ENCODE measurements at regions not wholly inside any gene's neighbourhood (a gene's known extent, or its start where the extent isn't known, plus 50 kb on each side); places are given as distances from the start of the nearest gene placed in this dataset.
"Not testable (repeated sequence)": the region's sequence is repeated elsewhere in the genome, so short reads cannot be mapped to it uniquely, and the experiment has no call there.

GRCh38 chr5:33205727-33206410 is 234.9 kb upstream of the TARS1 start:
- H3K9me3 ChIP-seq = no peaks in the 10 kb centered on the region
- no peaks in the 10 kb centered on the region for H3K4me1 ChIP-seq
- no peaks in the 10 kb centered on the region for H3K27me3 ChIP-seq
- TF ChIP-seq CTCF (IDR thresholded peaks at IDR 0.05) = no peak
- no peak overlapping the region for H3K4me3 ChIP-seq
- intact Hi-C loops (cut with DNase I) = no loop called here
- DNase-seq (peak in 1 of 4 donors; percentile 12), ATAC-seq (no peak)
- H3K27ac ChIP-seq = no peak overlapping the region
- no peaks in the 10 kb centered on the region for H3K36me3 ChIP-seq

- no peak overlapping the region for H3K4me3 ChIP-seq
- no peak for TF ChIP-seq CTCF (IDR thresholded peaks at IDR 0.05)
- DNase-seq = peak in 1 of 4 donors; percentile 21
- no peaks in the 10 kb centered on the region for H3K9me3 ChIP-seq
- intact Hi-C loops (cut with DNase I) = no loop called here
- H3K27me3 ChIP-seq = no peaks in the 10 kb centered on the region
- no peak for ATAC-seq
- H3K36me3 ChIP-seq = no peaks in the 10 kb centered on the region
- no peaks in the 10 kb centered on the region for H3K4me1 ChIP-seq
- H3K27ac ChIP-seq = no peak overlapping the region
Observed at GRCh38 chr5:33206962-33207506, 233.7 kb upstream of the TARS1 start.

GRCh38 chr5:33209252-33209651 is 231.5 kb upstream of the TARS1 start:
- Histone ChIP-seq H3K4me3 (no peak overlapping the region), H3K27me3 (no peaks in the 10 kb centered on the region), H3K9me3 (no peaks in the 10 kb centered on the region), H3K27ac (no peak overlapping the region), H3K4me1 (no peaks in the 10 kb centered on the region), H3K36me3 (no peaks in the 10 kb centered on the region)
- TF ChIP-seq CTCF (IDR thresholded peaks at IDR 0.05) = no peak
- peak in 1 of 4 donors; percentile 36 for DNase-seq
- ATAC-seq = no peak
- intact Hi-C loops (cut with DNase I) = no loop called here

GRCh38 chr5:33210221-33210620 is 230.5 kb upstream of the TARS1 start:
- H3K27ac ChIP-seq; H3K27me3 ChIP-seq; ATAC-seq; H3K36me3 ChIP-seq; H3K4me3 ChIP-seq; H3K4me1 ChIP-seq; DNase-seq; intact Hi-C loops (cut with DNase I); H3K9me3 ChIP-seq: not testable (repeated sequence)

- no peak for DNase-seq
Observed at GRCh38 chr5:33210978-33211377, 229.8 kb upstream of the TARS1 start.

More at GRCh38 chr5:33210978-33211377, 229.8 kb upstream of the TARS1 start:
- Histone ChIP-seq H3K36me3 (no peaks in the 10 kb centered on the region), H3K27ac (no peak overlapping the region), H3K27me3 (no peaks in the 10 kb centered on the region), H3K4me1 (no peaks in the 10 kb centered on the region), H3K9me3 (no peaks in the 10 kb centered on the region), H3K4me3 (no peak overlapping the region)
- no peak for ATAC-seq
- intact Hi-C loops (cut with DNase I) = no loop called here
- no peak for TF ChIP-seq CTCF (IDR thresholded peaks at IDR 0.05)
